ENCODE measurements at regions not wholly inside any gene's neighbourhood (a gene's known extent, or its start where the extent isn't known, plus 50 kb on each side); places are given as distances from the start of the nearest gene placed in this dataset.

GRCh38 chr12:90037740-90038139, 329.1 kb upstream of the ATP2B1 start:
- intact Hi-C loops (cut with DNase I, micrococcal nuclease): no loop called here
- DNase-seq (no peak), ATAC-seq (no peak)
- Histone ChIP-seq H3K4me3 (no peak overlapping the region), H3K36me3 (ENCODE audit: low read depth) (no peaks in the 10 kb centered on the region), H3K4me1 (ENCODE audit: low read depth) (no peaks in the 10 kb centered on the region), H3K9me3 (no peaks in the 10 kb centered on the region)
- TF ChIP-seq CTCF (IDR thresholded peaks at IDR 0.05): no peak

GRCh38 chr12:90036637-90037036, 328.0 kb upstream of the ATP2B1 start:
- TF ChIP-seq CTCF (IDR thresholded peaks at IDR 0.05): no peak
- no peak overlapping the region for H3K4me3 ChIP-seq
- no peak for DNase-seq
- H3K36me3 ChIP-seq (ENCODE audit: low read depth): no peaks in the 10 kb centered on the region
- H3K9me3 ChIP-seq: no peaks in the 10 kb centered on the region
- intact Hi-C loops (cut with DNase I, micrococcal nuclease): no loop called here
- ATAC-seq: no peak
- H3K4me1 ChIP-seq (ENCODE audit: low read depth): no peaks in the 10 kb centered on the region

GRCh38 chr12:90030726-90031125, 322.1 kb upstream of the ATP2B1 start:
- no peak for DNase-seq
- Histone ChIP-seq H3K4me1 (ENCODE audit: low read depth) (peaks cover 3% of the 10 kb centered on the region), H3K36me3 (ENCODE audit: low read depth) (no peaks in the 10 kb centered on the region), H3K4me3 (no peak overlapping the region), H3K9me3 (no peaks in the 10 kb centered on the region)
- intact Hi-C loops (cut with DNase I, micrococcal nuclease): no loop called here
- no peak for ATAC-seq
- no peak for TF ChIP-seq CTCF (IDR thresholded peaks at IDR 0.05)

GRCh38 chr12:90029317-90029716, 320.7 kb upstream of the ATP2B1 start:
- no peak for DNase-seq
- H3K36me3 ChIP-seq (ENCODE audit: low read depth): no peaks in the 10 kb centered on the region
- H3K9me3 ChIP-seq: no peaks in the 10 kb centered on the region
- TF ChIP-seq CTCF (IDR thresholded peaks at IDR 0.05): no peak
- peaks cover 3% of the 10 kb centered on the region for H3K4me1 ChIP-seq (ENCODE audit: low read depth)
- no peak for ATAC-seq
- H3K4me3 ChIP-seq: no peak overlapping the region
- intact Hi-C loops (cut with DNase I, micrococcal nuclease): no loop called here

- Histone ChIP-seq H3K9me3 (no peaks in the 10 kb centered on the region), H3K4me3 (no peak overlapping the region), H3K4me1 (ENCODE audit: low read depth) (peaks cover 3% of the 10 kb centered on the region), H3K36me3 (ENCODE audit: low read depth) (no peaks in the 10 kb centered on the region)
- no peak for TF ChIP-seq CTCF (IDR thresholded peaks at IDR 0.05)
- ATAC-seq (no peak), DNase-seq (no peak)
- intact Hi-C loops (cut with DNase I, micrococcal nuclease): no loop called here
These were observed 320.0 kb upstream of the ATP2B1 start for GRCh38 chr12:90028635-90029051.

All from mucosa of descending colon (tissue), 3 donors.